Activated naive CD8-positive, alpha-beta T cell treated with anti-CD3 and anti-CD28 coated beads, Interleukin-2, amount 50 U/mL, for 24 hours (primary cell): ENCODE measurements at regions not wholly inside any gene's neighbourhood (a gene's known extent, or its start where the extent isn't known, plus 50 kb on each side); places are given as distances from the start of the nearest gene placed in this dataset.
"Not testable (repeated sequence)": the region's sequence is repeated elsewhere in the genome, so short reads cannot be mapped to it uniquely, and the experiment has no call there.

Source experiments
- ATAC-seq: fragments of 150-1000 bp; cut with Tn5 transposase; one replicate; pipeline ENCODE4 v1.10.0; 2021
- DNase-seq: peaks from one replicate; pipeline ENCODE4 v3.0.0; 2021
- H3K27ac Mint-ChIP-seq: one replicate; pipeline ENCODE4 v1.8.0; 2021; ENCODE audit warnings: mild to moderate bottlenecking, mixed read lengths
- H3K27me3 Mint-ChIP-seq: one replicate; pipeline ENCODE4 v1.8.0; 2021; ENCODE audit warnings: mixed read lengths
- H3K36me3 Mint-ChIP-seq: one replicate; pipeline ENCODE4 v1.8.0; 2021; ENCODE audit warnings: low read depth, mixed read lengths
- H3K4me1 Mint-ChIP-seq: one replicate; pipeline ENCODE4 v1.8.0; 2021; ENCODE audit warnings: mixed read lengths
- H3K4me3 Mint-ChIP-seq: one replicate; pipeline ENCODE4 v1.8.0; 2021; ENCODE audit warnings: mild to moderate bottlenecking, moderate library complexity, mixed read lengths
- H3K9me3 Mint-ChIP-seq: one replicate; pipeline ENCODE4 v1.8.0; 2021; ENCODE audit warnings: mixed read lengths

GRCh38 chr10:65791979-65792378 lies 1133.9 kb upstream of the LRRTM3 start:
- H3K36me3 Mint-ChIP-seq: no peaks in the 10 kb centered on the region
- H3K27ac Mint-ChIP-seq: no peak overlapping the region
- no peaks in the 10 kb centered on the region for H3K27me3 Mint-ChIP-seq
- no peak overlapping the region for H3K4me3 Mint-ChIP-seq
- no peaks in the 10 kb centered on the region for H3K4me1 Mint-ChIP-seq
- ATAC-seq (no peak), DNase-seq (no peak)
- H3K9me3 Mint-ChIP-seq: peaks cover 8% of the 10 kb centered on the region

GRCh38 chr10:65793738-65794425 lies 1132.0 kb upstream of the LRRTM3 start:
- Mint-ChIP-seq H3K36me3 (no peaks in the 10 kb centered on the region), H3K4me3 (no peak overlapping the region), H3K27me3 (no peaks in the 10 kb centered on the region), H3K27ac (no peak overlapping the region), H3K4me1 (no peaks in the 10 kb centered on the region), H3K9me3 (peaks cover 8% of the 10 kb centered on the region)
- ATAC-seq: no peak
- DNase-seq: no peak

GRCh38 chr10:65794861-65795260 lies 1131.0 kb upstream of the LRRTM3 start:
- H3K9me3 Mint-ChIP-seq: peaks cover 14% of the 10 kb centered on the region
- ATAC-seq, H3K4me1 Mint-ChIP-seq: not testable (repeated sequence)

GRCh38 chr10:65796472-65796871 lies 1129.4 kb upstream of the LRRTM3 start:
- Mint-ChIP-seq H3K27me3 (no peaks in the 10 kb centered on the region), H3K4me3 (no peak overlapping the region), H3K9me3 (peaks cover 10% of the 10 kb centered on the region), H3K27ac (no peak overlapping the region), H3K36me3 (no peaks in the 10 kb centered on the region), H3K4me1 (no peaks in the 10 kb centered on the region)
- no peak for DNase-seq
- ATAC-seq: no peak

More at GRCh38 chr10:65794861-65795260, 1131.0 kb upstream of the LRRTM3 start:
- not testable (repeated sequence) for H3K36me3 Mint-ChIP-seq, H3K27ac Mint-ChIP-seq, DNase-seq, H3K4me3 Mint-ChIP-seq, H3K27me3 Mint-ChIP-seq

GRCh38 chr10:65798133-65798532 lies 1127.7 kb upstream of the LRRTM3 start:
- DNase-seq: no peak
- Mint-ChIP-seq H3K4me1 (no peaks in the 10 kb centered on the region), H3K27me3 (no peaks in the 10 kb centered on the region), H3K4me3 (no peak overlapping the region), H3K27ac (no peak overlapping the region), H3K36me3 (no peaks in the 10 kb centered on the region), H3K9me3 (peaks cover 14% of the 10 kb centered on the region)
- ATAC-seq: no peak

GRCh38 chr10:65802391-65802790 lies 1123.4 kb upstream of the LRRTM3 start:
- Mint-ChIP-seq H3K9me3 (peaks cover 17% of the 10 kb centered on the region), H3K4me3 (no peak overlapping the region), H3K4me1 (no peaks in the 10 kb centered on the region), H3K27me3 (no peaks in the 10 kb centered on the region), H3K27ac (no peak overlapping the region), H3K36me3 (no peaks in the 10 kb centered on the region)
- ATAC-seq (no peak), DNase-seq (no peak)

- no peaks in the 10 kb centered on the region for H3K27me3 Mint-ChIP-seq
- no peak overlapping the region for H3K4me3 Mint-ChIP-seq
- peaks cover 18% of the 10 kb centered on the region for H3K9me3 Mint-ChIP-seq
- H3K27ac Mint-ChIP-seq: no peak overlapping the region
- no peaks in the 10 kb centered on the region for H3K36me3 Mint-ChIP-seq
- DNase-seq: no peak
- H3K4me1 Mint-ChIP-seq: no peaks in the 10 kb centered on the region
- ATAC-seq: no peak
Observed at GRCh38 chr10:65805511-65805910, 1120.3 kb upstream of the LRRTM3 start.

GRCh38 chr10:65805993-65806392 lies 1119.8 kb upstream of the LRRTM3 start:
- Mint-ChIP-seq H3K9me3 (peaks cover 18% of the 10 kb centered on the region), H3K36me3 (no peaks in the 10 kb centered on the region), H3K27ac (no peak overlapping the region), H3K4me1 (no peaks in the 10 kb centered on the region), H3K27me3 (no peaks in the 10 kb centered on the region), H3K4me3 (no peak overlapping the region)
- DNase-seq: no peak
- no peak for ATAC-seq

- DNase-seq (no peak), ATAC-seq (no peak)
- Mint-ChIP-seq H3K27me3 (no peaks in the 10 kb centered on the region), H3K4me1 (no peaks in the 10 kb centered on the region), H3K9me3 (peaks cover 9% of the 10 kb centered on the region), H3K36me3 (no peaks in the 10 kb centered on the region), H3K27ac (no peak overlapping the region), H3K4me3 (no peak overlapping the region)
Observed at GRCh38 chr10:65808687-65809333, 1117.0 kb upstream of the LRRTM3 start.

- ATAC-seq (no peak), DNase-seq (no peak)
- no peaks in the 10 kb centered on the region for H3K27me3 Mint-ChIP-seq
- H3K4me1 Mint-ChIP-seq: no peaks in the 10 kb centered on the region
- no peaks in the 10 kb centered on the region for H3K36me3 Mint-ChIP-seq
- H3K9me3 Mint-ChIP-seq: peaks cover 13% of the 10 kb centered on the region
- no peak overlapping the region for H3K27ac Mint-ChIP-seq
- no peak overlapping the region for H3K4me3 Mint-ChIP-seq
Observed at GRCh38 chr10:65811931-65812525, 1113.8 kb upstream of the LRRTM3 start.

GRCh38 chr10:65816536-65816935 lies 1109.3 kb upstream of the LRRTM3 start:
- no peak overlapping the region for H3K4me3 Mint-ChIP-seq
- DNase-seq (no peak), ATAC-seq (no peak)
- H3K27ac Mint-ChIP-seq: no peak overlapping the region
- H3K4me1 Mint-ChIP-seq: no peaks in the 10 kb centered on the region
- H3K27me3 Mint-ChIP-seq: no peaks in the 10 kb centered on the region
- H3K9me3 Mint-ChIP-seq: peaks cover 6% of the 10 kb centered on the region
- no peaks in the 10 kb centered on the region for H3K36me3 Mint-ChIP-seq

GRCh38 chr10:65818990-65819389 lies 1106.8 kb upstream of the LRRTM3 start:
- Mint-ChIP-seq H3K4me1 (no peaks in the 10 kb centered on the region), H3K27ac (no peak overlapping the region), H3K4me3 (no peak overlapping the region), H3K36me3 (no peaks in the 10 kb centered on the region), H3K9me3 (peaks cover 6% of the 10 kb centered on the region), H3K27me3 (no peaks in the 10 kb centered on the region)
- ATAC-seq: no peak
- no peak for DNase-seq

GRCh38 chr10:65827359-65827758 lies 1098.5 kb upstream of the LRRTM3 start:
- no peak overlapping the region for H3K27ac Mint-ChIP-seq
- H3K27me3 Mint-ChIP-seq: no peaks in the 10 kb centered on the region
- no peak for ATAC-seq
- H3K9me3 Mint-ChIP-seq: peaks cover 8% of the 10 kb centered on the region
- H3K4me3 Mint-ChIP-seq: no peak overlapping the region
- no peak for DNase-seq
- no peaks in the 10 kb centered on the region for H3K4me1 Mint-ChIP-seq
- no peaks in the 10 kb centered on the region for H3K36me3 Mint-ChIP-seq

GRCh38 chr10:65838811-65839210 lies 1087.0 kb upstream of the LRRTM3 start:
- no peaks in the 10 kb centered on the region for H3K27me3 Mint-ChIP-seq
- no peaks in the 10 kb centered on the region for H3K4me1 Mint-ChIP-seq
- no peaks in the 10 kb centered on the region for H3K36me3 Mint-ChIP-seq
- peaks cover 7% of the 10 kb centered on the region for H3K9me3 Mint-ChIP-seq
- no peak for ATAC-seq
- H3K27ac Mint-ChIP-seq: no peak overlapping the region
- no peak overlapping the region for H3K4me3 Mint-ChIP-seq
- DNase-seq: no peak

- DNase-seq (no peak), ATAC-seq (no peak)
- Mint-ChIP-seq H3K4me3 (no peak overlapping the region), H3K27me3 (no peaks in the 10 kb centered on the region), H3K27ac (no peak overlapping the region), H3K9me3 (peaks cover 4% of the 10 kb centered on the region), H3K36me3 (no peaks in the 10 kb centered on the region), H3K4me1 (no peaks in the 10 kb centered on the region)
Observed at GRCh38 chr10:65843203-65843602, 1082.6 kb upstream of the LRRTM3 start.
